NCI-H2171 treated with DMSO at 0.1 percent for 48 hours (cell line): ENCODE measurements at regions not wholly inside any gene's neighbourhood (a gene's known extent, or its start where the extent isn't known, plus 50 kb on each side); places are given as distances from the start of the nearest gene placed in this dataset.

ENCODE experiments used
- DNase-seq: peaks from one replicate; lab custom pipeline; 2025; lab: John Stamatoyannopoulos, UW

GRCh38 chr9:80004714-80005113 is 432.9 kb downstream of the TLE4 start:
- DNase-seq, result no peak

DNA sequence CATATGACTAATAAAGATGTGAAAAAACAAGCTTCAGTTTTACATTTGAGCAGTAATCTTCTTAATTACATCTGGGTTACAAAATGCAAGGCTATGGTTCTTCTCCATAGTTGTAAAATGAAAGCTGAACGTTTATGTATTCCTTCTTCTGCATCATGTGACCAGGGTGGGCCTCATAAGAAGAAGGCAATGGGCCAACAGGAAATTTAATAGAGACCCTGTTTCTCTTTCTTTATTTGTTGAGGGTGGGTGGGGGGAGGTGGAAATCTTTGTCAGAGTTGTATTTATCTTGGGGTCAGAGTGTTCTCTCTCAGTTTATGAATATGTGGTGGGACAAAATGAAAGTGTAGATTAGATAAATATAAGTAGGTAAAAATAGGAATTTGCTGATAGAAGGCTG is 418.8 kb downstream of the TLE4 start:
- DNase-seq, result no peak

- DNase-seq, result no peak
Observed at GRCh38 chr9:79989079-79989478, 417.3 kb downstream of the TLE4 start.

DNA sequence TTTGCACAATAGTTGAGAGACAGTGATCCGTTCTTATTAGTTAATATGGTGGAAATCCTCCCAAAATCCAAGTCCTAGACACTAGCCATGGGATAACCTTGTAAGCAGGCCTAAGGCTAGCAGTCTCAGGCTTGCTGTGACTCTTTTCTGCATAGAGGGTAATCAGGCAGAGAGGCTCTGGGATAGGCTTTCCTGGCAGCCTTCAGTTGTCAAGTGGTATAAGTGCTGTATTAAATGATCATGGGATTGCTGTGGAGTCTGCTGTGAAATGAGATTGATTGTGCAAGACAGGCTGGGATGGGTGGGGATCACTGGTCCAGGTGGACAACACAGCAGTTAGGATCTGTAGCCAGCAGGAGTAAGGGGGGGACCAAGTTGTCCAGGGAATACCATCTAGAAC is 416.4 kb downstream of the TLE4 start:
- DNase-seq, result no peak

DNA sequence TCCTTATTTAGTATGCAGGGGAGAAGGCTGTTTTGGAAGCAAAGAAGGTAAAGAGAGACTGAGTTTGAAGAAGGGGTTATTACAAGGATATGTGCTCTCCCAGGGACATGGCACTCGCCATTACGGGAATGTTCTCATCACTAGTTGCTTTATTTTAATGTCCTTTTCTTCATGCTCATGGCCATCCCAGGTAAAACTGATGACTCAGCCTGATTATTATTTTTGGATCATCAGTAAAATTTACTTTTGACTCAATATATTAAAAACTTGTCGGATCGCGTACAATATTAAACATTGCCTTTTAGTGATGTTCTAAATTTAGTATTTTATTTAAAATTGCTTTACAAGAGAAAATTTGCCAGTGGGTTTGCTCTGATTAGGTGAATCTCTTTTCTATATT is 414.7 kb downstream of the TLE4 start:
- DNase-seq, result no peak

DNA sequence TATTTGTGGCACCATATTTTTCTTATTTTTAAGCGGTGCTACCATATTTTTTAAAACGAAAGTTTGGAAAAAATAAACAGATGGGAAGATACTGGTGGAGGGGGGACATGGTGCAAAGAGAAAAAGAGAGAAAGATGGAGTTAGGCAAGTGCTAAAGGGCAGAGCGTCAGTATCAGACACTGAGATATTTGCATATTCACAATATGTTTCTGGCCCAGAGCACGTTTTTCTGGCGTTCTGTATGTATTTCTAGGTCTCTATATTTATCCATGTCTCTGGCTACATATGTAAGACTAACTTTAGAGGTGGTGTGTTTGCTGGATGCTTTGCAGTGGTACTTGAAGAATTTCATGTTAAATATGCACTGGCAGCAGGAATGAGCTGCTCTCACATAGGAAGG is 414.0 kb downstream of the TLE4 start:
- no peak for DNase-seq

DNA sequence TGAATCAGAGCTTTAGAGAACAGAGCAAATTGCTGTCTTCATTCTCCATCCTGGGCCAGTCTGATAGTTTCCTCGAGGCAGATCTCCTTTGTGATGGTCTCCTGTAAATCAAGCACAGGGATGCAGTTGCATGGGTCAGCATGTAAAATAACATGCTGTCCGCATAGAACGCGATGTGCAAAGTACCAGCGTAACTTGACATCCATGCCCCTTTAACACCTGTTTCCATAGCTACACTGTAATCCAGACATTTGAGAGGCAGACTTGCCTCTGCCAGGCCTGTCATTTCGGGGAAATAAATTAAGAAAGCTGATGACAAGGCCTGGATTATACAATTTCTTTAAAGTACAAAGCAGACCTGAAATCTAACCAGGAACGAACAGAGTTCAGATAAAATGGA is 413.5 kb downstream of the TLE4 start:
- DNase-seq, result no peak

- peak; percentile 70 for DNase-seq
Observed at GRCh38 chr9:79984429-79985067, 412.8 kb downstream of the TLE4 start.

DNA sequence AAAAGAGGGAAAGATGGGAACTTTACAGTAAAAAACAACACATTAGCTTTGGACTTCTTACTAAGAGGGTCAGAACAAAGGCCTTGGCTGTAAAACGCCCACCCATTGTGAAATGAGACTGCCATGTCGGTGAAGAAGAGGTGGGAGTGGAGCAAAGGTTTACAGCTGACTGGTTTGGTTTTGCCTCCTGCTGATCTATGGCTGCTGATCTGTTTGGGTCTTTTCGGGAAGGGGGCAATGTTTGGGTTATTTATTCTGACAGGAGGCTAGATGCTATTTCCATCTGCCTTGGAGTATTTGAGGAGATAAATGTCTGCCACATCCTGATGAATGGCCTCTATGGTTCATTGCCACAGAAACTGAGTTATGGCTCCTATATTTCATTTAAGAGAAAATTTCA is 408.7 kb downstream of the TLE4 start:
- no peak for DNase-seq

- no peak for DNase-seq
Observed at GRCh38 chr9:79977510-79978197, 405.9 kb downstream of the TLE4 start.

DNA sequence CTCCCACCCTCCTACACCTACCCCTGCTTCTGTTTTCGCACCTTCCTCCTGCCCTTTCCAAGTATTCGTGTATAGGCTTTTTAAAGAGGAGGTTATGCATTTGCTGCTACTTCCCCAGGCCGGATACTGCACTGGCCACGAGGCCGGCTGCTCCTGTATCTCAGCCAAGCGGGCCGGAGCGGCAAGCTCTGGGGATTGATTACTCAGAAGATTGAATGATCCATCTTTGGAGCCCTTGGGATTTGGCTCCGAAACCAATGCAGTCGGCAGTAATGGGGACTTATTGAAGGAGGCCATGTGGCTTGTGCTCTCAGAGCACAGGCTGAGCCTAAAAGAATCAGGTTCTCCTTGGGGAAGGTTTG is 405.3 kb downstream of the TLE4 start:
- DNase-seq, result no peak

DNA sequence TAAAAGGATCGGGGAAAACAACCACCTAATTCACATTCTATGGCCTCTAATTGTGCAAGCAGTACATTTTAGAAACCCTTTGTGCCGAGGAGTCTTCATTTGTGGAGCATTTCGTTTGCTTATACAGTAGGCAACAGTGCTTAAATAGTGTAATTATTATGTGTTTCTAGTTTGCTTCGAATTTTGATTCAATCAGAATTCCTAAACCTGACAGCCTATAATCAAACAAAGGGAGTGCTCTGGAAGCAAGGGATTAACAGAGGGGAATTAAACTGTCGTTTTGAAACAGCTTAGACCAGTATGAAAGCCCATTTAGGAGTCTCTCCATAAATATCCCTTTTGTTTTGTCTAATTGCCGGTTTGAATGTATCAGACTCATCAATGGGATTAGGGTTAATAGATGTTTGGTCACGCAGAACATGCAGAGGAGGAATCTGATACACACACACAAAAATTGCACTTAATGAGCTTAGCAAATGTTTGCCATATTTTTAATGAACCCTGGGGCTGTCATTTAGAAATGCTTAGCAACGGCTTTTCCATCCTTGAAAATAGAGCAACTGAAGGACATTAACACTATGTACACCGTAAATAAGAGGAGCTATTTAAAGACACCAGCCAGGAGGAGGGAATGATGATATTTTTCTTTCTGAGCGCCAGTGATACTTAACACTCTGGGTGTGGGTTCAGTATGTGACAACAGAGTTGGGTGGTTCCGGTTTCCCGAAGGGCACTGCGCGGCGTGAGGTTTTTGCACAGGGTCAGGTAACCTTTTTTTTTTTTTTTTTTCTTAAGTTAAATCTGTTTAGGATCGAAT is 404.7 kb downstream of the TLE4 start:
- DNase-seq, result peak; percentile 54

DNA sequence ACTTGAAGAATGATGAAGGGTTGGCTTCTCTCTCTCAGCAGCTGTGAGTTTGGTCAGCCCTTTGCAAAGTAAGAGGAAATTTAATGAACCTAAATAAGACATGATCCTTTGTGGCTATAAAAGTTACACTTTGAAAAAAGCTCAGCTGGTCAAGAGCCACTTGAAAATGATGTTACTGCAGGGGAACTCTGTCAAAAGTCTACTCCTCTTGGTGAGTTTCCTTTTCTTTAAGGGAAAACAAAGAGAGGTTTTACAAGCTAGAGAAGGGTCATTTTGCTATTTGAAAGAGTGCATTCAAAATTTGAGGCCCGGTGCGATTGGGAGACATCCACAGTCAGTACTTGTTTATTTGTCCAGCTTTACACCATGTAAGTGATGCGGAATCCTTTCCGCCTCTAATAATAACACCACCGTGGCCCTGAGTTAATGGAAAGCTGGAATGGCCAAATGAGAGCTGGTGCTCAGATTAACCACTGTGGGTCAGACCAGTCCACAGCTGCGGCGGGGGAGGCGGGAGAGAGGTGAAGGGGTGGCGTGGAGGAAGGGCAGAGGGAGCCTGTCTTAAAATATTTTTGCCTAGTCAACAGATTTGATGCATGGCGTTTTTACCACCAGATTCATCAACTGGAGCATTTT is 404.0 kb downstream of the TLE4 start:
- DNase-seq, result no peak

- DNase-seq, result no peak
Observed at GRCh38 chr9:79974806-79975422, 403.1 kb downstream of the TLE4 start.

GRCh38 chr9:79973627-79974026 is 401.9 kb downstream of the TLE4 start:
- DNase-seq, result no peak

- peak; percentile 33 for DNase-seq
Observed at GRCh38 chr9:79970146-79970425, 398.3 kb downstream of the TLE4 start.

DNA sequence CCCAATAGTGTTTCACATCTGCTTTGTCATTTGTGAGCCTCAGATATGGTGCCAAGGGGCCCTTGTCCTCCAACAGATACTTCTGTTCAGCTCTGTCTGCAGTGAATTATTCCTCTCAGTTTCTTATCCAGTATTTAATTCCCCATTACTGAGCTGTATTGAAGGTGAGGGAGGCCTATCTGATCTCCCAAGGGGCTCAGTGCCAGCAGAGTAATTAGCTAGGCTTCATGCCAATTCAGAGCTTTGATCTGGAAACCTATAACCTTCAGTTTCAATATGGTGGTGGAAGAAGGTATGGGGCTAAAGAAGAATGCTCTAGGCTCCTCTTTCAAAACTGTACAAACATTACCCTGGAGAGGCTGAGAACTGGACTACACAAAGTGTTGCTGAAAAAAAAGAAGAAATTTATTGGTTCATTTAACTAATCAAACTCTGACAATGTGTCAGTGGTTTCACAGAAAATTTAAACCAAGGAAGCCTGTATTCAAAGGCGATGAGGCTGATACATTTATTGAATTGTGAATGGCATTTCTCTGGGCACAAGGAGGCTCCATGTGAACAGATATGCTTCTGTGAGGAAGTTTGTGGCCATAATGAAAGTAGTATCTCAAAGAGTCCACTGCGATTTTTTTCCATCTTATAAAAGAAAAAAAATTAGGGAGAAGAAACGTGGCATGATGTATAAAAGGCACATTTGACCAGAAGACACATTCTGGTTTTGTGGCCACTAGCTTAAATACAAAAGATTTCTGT is 397.8 kb downstream of the TLE4 start:
- DNase-seq, result peak; percentile 91

DNA sequence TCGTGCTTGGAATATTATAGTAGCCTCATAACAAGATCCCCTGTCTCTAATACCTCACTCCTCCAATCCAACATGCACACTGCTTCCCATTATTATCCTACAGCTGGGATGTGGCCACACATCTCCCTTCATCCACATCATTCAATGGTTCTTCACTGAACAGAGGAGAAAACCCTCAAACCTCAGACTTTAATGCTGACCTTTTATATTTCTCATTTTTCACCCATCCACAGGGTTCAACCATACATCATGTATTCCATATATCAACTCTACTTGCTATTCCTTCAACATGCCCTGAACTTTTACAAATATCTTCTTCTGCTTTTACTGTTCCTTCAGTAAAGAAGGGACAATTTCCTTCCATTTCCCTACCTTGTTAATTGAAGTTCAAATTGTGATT is 396.8 kb downstream of the TLE4 start:
- no peak for DNase-seq

- DNase-seq, result no peak
Observed at GRCh38 chr9:79962836-79963235, 391.1 kb downstream of the TLE4 start.

- DNase-seq, result no peak
Observed at GRCh38 chr9:79962150-79962549, 390.4 kb downstream of the TLE4 start.

GRCh38 chr9:79955300-79955699 is 383.5 kb downstream of the TLE4 start:
- no peak for DNase-seq

DNA sequence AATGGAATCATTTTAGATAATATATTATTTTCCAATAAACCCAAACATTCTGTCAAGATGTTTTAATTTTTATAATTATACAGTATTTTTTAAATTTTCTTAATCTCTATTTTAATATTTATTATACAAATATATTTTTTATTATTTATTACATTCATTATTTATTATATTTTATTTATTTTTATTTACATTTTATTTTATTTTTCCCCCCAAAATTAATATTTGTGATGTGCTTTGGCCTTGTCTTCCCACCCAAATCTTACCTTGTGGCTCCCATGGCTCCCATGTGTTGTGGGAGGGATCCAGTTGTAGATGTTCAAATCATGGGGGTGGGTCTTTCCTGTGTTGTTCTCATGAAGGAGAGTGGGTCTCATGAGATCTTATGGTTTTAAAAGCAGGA is 382.1 kb downstream of the TLE4 start:
- DNase-seq, result no peak
